Astrocyte (in vitro differentiated cells and primary cell): ENCODE measurements at regions not wholly inside any gene's neighbourhood (a gene's known extent, or its start where the extent isn't known, plus 50 kb on each side); places are given as distances from the start of the nearest gene placed in this dataset.

Source experiments
- DNase-seq: peaks from one replicate; pipeline ENCODE4 v3.0.0-alpha.2; 2010; ENCODE audit warnings: low read depth
- FAIRE-seq: peaks from 2 replicates; lab custom pipeline; 2011; peaks lifted over from hg19 to GRCh38; lab: Jason Lieb, UNC
- H2AFZ ChIP-seq: 2 replicates; pipeline ENCODE4 v1.6.0; 2012; ENCODE audit warnings: low read depth, low read length, inconsistent platforms
- H3K27ac ChIP-seq: 2 replicates; pipeline ENCODE4 v1.5.1; 2011; ENCODE audit warnings: low read depth, low read length, inconsistent platforms
- H3K27me3 ChIP-seq: 2 replicates; pipeline ENCODE4 v1.6.0; 2011; ENCODE audit warnings: low read length, inconsistent platforms; ENCODE audit not compliant: insufficient read depth
- H3K36me3 ChIP-seq: 2 replicates; pipeline ENCODE4 v1.5.1; 2011; ENCODE audit warnings: low read length, inconsistent platforms; ENCODE audit not compliant: insufficient read depth
- H3K4me1 ChIP-seq: 2 replicates; pipeline ENCODE4 v1.5.1; 2011; ENCODE audit warnings: low read length, inconsistent platforms; ENCODE audit not compliant: insufficient read depth
- H3K4me2 ChIP-seq: 2 replicates; pipeline ENCODE4 v1.6.0; 2012; ENCODE audit warnings: low read length, inconsistent platforms
- H3K4me3 ChIP-seq: 2 replicates; pipeline ENCODE4 v1.5.1; 2011; ENCODE audit warnings: low read depth, mild to moderate bottlenecking, low read length, inconsistent platforms; ENCODE audit not compliant: insufficient read depth
- H3K79me2 ChIP-seq: 2 replicates; pipeline ENCODE4 v1.6.0; 2012; ENCODE audit warnings: mild to moderate bottlenecking, low read length, inconsistent platforms; ENCODE audit not compliant: insufficient read depth
- H3K9ac ChIP-seq: 2 replicates; pipeline ENCODE4 v1.6.0; 2012; ENCODE audit warnings: mild to moderate bottlenecking, low read length, inconsistent platforms
- H3K9me3 ChIP-seq: 2 replicates; pipeline ENCODE4 v1.5.1; 2012; ENCODE audit warnings: low read depth, mild to moderate bottlenecking, low read length, inconsistent platforms; ENCODE audit not compliant: insufficient read depth
- H4K20me1 ChIP-seq: 2 replicates; pipeline ENCODE4 v1.6.0; 2012; ENCODE audit warnings: low read length, inconsistent platforms; ENCODE audit not compliant: insufficient read depth
- H3K27ac Mint-ChIP-seq: one replicate; pipeline ENCODE4 v1.8.0; 2021; ENCODE audit warnings: mild to moderate bottlenecking, mixed read lengths; ENCODE audit not compliant: unreplicated experiment
- H3K27me3 Mint-ChIP-seq: one replicate; pipeline ENCODE4 v1.8.0; 2021; ENCODE audit warnings: low read depth, mixed read lengths; ENCODE audit not compliant: unreplicated experiment
- H3K36me3 Mint-ChIP-seq: one replicate; pipeline ENCODE4 v1.8.0; 2021; ENCODE audit warnings: low read depth, mixed read lengths; ENCODE audit not compliant: unreplicated experiment
- H3K4me1 Mint-ChIP-seq: one replicate; pipeline ENCODE4 v1.8.0; 2021; ENCODE audit warnings: low read depth, mixed read lengths; ENCODE audit not compliant: unreplicated experiment
- H3K4me3 Mint-ChIP-seq: one replicate; pipeline ENCODE4 v1.8.0; 2021; ENCODE audit warnings: mild to moderate bottlenecking, moderate library complexity, mixed read lengths; ENCODE audit not compliant: unreplicated experiment
- H3K9me3 Mint-ChIP-seq: one replicate; pipeline ENCODE4 v1.8.0; 2021; ENCODE audit warnings: mild to moderate bottlenecking, mixed read lengths; ENCODE audit not compliant: unreplicated experiment
- EZH2 ChIP-seq: IDR thresholded peaks from 2 replicates; pipeline ENCODE4 v1.6.1; 2012; ENCODE audit warnings: mild to moderate bottlenecking, low read length, inconsistent platforms; ENCODE audit not compliant: insufficient read depth
- TF ChIP-seq, protein P1 (sequence below): IDR thresholded peaks from 2 replicates; pipeline ENCODE4 v1.5.1; 2011; ENCODE audit warnings: low read depth, mild to moderate bottlenecking, inconsistent platforms, low read length, moderate library complexity; ENCODE audit not compliant: insufficient read depth

DNA sequence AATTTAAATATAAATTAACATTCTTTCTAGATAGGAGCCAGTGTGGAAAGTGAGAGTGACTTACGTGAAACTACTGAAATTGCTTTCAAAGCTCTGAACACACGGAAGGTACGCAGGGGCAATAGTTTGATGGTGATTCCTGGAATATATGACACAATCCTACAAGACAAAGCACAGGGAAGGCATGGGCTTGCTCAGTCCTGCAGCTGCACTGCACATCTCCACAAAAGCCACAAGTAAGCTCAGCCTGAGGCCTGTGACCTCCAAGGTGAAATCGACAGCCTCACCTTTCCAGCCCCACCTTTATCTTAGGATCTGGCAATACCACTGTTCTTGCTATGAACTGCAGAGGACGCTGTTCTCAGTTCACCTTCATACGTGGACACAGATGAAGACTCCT is 109.3 kb upstream of the SCN10A start:
- no peak for FAIRE-seq
- Histone ChIP-seq H3K4me2 (no peak overlapping the region), H4K20me1 (no peaks in the 10 kb centered on the region), H3K27ac (no peak overlapping the region), H3K4me1 (no peaks in the 10 kb centered on the region), H3K4me3 (no peak overlapping the region), H2AFZ (no peak overlapping the region), H3K27me3 (no peaks in the 10 kb centered on the region), H3K79me2 (no peaks in the 10 kb centered on the region), H3K9ac (no peak overlapping the region), H3K9me3 (no peaks in the 10 kb centered on the region), H3K36me3 (no peaks in the 10 kb centered on the region)
- H3K4me3 Mint-ChIP-seq, result no peak overlapping the region
- no peaks in the 10 kb centered on the region for H3K36me3 Mint-ChIP-seq
- H3K9me3 Mint-ChIP-seq, result no peaks in the 10 kb centered on the region
- no peak for DNase-seq
- H3K4me1 Mint-ChIP-seq, result no peaks in the 10 kb centered on the region
- no peak overlapping the region for H3K27ac Mint-ChIP-seq
- H3K27me3 Mint-ChIP-seq, result peaks cover 23% of the 10 kb centered on the region
- TF ChIP-seq, protein P1, sequence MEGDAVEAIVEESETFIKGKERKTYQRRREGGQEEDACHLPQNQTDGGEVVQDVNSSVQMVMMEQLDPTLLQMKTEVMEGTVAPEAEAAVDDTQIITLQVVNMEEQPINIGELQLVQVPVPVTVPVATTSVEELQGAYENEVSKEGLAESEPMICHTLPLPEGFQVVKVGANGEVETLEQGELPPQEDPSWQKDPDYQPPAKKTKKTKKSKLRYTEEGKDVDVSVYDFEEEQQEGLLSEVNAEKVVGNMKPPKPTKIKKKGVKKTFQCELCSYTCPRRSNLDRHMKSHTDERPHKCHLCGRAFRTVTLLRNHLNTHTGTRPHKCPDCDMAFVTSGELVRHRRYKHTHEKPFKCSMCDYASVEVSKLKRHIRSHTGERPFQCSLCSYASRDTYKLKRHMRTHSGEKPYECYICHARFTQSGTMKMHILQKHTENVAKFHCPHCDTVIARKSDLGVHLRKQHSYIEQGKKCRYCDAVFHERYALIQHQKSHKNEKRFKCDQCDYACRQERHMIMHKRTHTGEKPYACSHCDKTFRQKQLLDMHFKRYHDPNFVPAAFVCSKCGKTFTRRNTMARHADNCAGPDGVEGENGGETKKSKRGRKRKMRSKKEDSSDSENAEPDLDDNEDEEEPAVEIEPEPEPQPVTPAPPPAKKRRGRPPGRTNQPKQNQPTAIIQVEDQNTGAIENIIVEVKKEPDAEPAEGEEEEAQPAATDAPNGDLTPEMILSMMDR, result no peak
- TF ChIP-seq EZH2, result no peak

DNA sequence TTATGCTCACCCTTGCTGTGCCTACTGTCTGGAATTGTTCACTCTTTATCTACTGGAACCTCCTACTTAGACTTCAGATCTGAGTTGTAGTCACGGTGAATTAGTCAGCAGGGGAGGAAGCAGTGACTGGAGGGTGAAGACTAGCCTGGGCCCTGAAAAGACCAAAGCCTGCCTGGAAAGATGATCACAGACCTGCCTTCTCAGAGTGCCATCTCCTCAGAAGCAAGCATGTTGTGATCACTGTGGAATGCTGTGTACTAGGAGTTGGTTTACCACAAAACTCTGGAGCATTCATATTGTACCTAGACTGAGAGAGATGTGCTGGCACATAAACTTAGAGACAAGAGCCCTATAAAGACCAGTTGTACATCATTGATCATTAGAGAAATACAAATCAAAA is 100.7 kb upstream of the SCN10A start:
- Histone ChIP-seq H4K20me1 (no peaks in the 10 kb centered on the region), H3K9me3 (no peaks in the 10 kb centered on the region), H2AFZ (no peak overlapping the region), H3K79me2 (no peaks in the 10 kb centered on the region), H3K36me3 (no peaks in the 10 kb centered on the region), H3K27ac (no peak overlapping the region), H3K9ac (no peak overlapping the region), H3K4me2 (no peak overlapping the region), H3K27me3 (no peaks in the 10 kb centered on the region), H3K4me1 (no peaks in the 10 kb centered on the region), H3K4me3 (no peak overlapping the region)
- DNase-seq, result peak; percentile 8
- no peak for FAIRE-seq
- Mint-ChIP-seq H3K4me1 (peaks cover 4% of the 10 kb centered on the region), H3K27ac (no peak overlapping the region), H3K4me3 (no peak overlapping the region), H3K27me3 (peaks cover 4% of the 10 kb centered on the region), H3K9me3 (peaks cover 1% of the 10 kb centered on the region), H3K36me3 (no peaks in the 10 kb centered on the region)
- TF ChIP-seq, protein P1, result no peak
- TF ChIP-seq EZH2, result no peak

DNA sequence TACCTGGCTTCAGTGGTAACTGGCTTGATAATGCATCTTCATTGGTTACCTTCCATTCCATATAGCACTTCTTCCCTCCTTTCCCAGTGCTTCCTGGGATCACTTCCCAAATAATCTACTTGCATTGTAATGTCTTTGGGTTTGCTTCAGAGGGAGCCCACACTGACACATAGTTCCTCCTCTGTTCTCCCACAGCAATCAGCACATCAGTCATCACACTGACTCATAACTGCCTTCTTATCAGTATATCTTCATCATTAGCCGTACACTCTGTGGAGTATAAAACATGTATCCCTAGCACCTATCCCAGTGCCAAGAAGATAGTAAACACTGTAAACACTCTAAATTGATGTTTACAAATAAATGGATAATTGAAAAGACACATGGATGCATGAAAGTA is 91.4 kb upstream of the SCN10A start:
- no peaks in the 10 kb centered on the region for H3K36me3 Mint-ChIP-seq
- Histone ChIP-seq H3K4me2 (no peak overlapping the region), H3K36me3 (no peaks in the 10 kb centered on the region), H3K27me3 (no peaks in the 10 kb centered on the region), H3K4me1 (no peaks in the 10 kb centered on the region), H3K9me3 (no peaks in the 10 kb centered on the region), H4K20me1 (no peaks in the 10 kb centered on the region), H3K27ac (no peak overlapping the region), H2AFZ (no peak overlapping the region), H3K9ac (no peak overlapping the region), H3K79me2 (no peaks in the 10 kb centered on the region), H3K4me3 (no peak overlapping the region)
- TF ChIP-seq EZH2, result no peak
- TF ChIP-seq, protein P1, result no peak
- no peak overlapping the region for H3K4me3 Mint-ChIP-seq
- H3K27me3 Mint-ChIP-seq, result peaks cover 33% of the 10 kb centered on the region
- H3K9me3 Mint-ChIP-seq, result no peaks in the 10 kb centered on the region
- H3K27ac Mint-ChIP-seq, result no peak overlapping the region
- no peak for DNase-seq
- H3K4me1 Mint-ChIP-seq, result no peaks in the 10 kb centered on the region
- FAIRE-seq, result no peak
